SK-N-SH treated with all-trans-retinoic acid at 6 μM for 48 hours (cell line): ENCODE measurements at regions not wholly inside any gene's neighbourhood (a gene's known extent, or its start where the extent isn't known, plus 50 kb on each side); places are given as distances from the start of the nearest gene placed in this dataset.

Experiments used
- ATAC-seq: fragments of 200-7000 bp; cut with Tn5 transposase; 3 replicates; pipeline ENCODE4 v1.9.1; 2020; ENCODE audit warnings: mild to moderate bottlenecking, moderate library complexity
- ARNTL ChIP-seq: fragments of 450-650 bp; formaldehyde crosslinking; IDR thresholded peaks from 2 replicates; pipeline ENCODE4 v1.5.0; 2020; ENCODE audit warnings: low read depth, mild to moderate bottlenecking, moderate library complexity, borderline replicate concordance
- BACH2 ChIP-seq: fragments of 250-450 bp; sonication (Bioruptor Pico); IDR thresholded peaks from 2 replicates; pipeline ENCODE4 v1.9.0; 2021; ENCODE audit warnings: mild to moderate bottlenecking, borderline replicate concordance
- CREB5 ChIP-seq: fragments of 250-450 bp; sonication (Bioruptor Pico); IDR thresholded peaks from 2 replicates; pipeline ENCODE4 v1.5.1; 2020; ENCODE audit warnings: low read depth, mild to moderate bottlenecking, moderate library complexity
- CSDC2 ChIP-seq: fragments of 250-450 bp; sonication (Bioruptor Pico); IDR thresholded peaks from 2 replicates; pipeline ENCODE4 v1.5.0; 2020; ENCODE audit warnings: mild to moderate bottlenecking, moderate library complexity
- ESRRG ChIP-seq: fragments of 250-450 bp; sonication (Bioruptor Pico); IDR thresholded peaks from 2 replicates; pipeline ENCODE4 v1.6.1; 2021; ENCODE audit warnings: mild to moderate bottlenecking
- GLIS3 ChIP-seq: fragments of 250-450 bp; sonication (Bioruptor Pico); IDR thresholded peaks from 2 replicates; pipeline ENCODE4 v1.5.0; 2020; ENCODE audit warnings: mild to moderate bottlenecking, moderate library complexity
- ISL1 ChIP-seq: fragments of 250-450 bp; sonication (Bioruptor Pico); IDR thresholded peaks from 2 replicates; pipeline ENCODE4 v2.1.2; 2022; ENCODE audit warnings: mild to moderate bottlenecking, moderate library complexity
- OSR1 ChIP-seq: fragments of 250-450 bp; sonication (Bioruptor Pico); IDR thresholded peaks from 2 replicates; pipeline ENCODE4 v1.8.0; 2022; ENCODE audit warnings: moderate library complexity, mild to moderate bottlenecking, inconsistent platforms
- POU6F1 ChIP-seq: fragments of 250-450 bp; sonication (Bioruptor Pico); IDR thresholded peaks from 2 replicates; pipeline ENCODE4 v1.8.0; 2021; ENCODE audit warnings: low read depth, mild to moderate bottlenecking, moderate library complexity, borderline replicate concordance
- PPARA ChIP-seq: fragments of 250-450 bp; sonication (Bioruptor Pico); IDR thresholded peaks from 2 replicates; pipeline ENCODE4 v1.5.0; 2020; ENCODE audit warnings: mild to moderate bottlenecking, borderline replicate concordance
- RARB ChIP-seq: fragments of 250-450 bp; sonication (Bioruptor Pico); IDR thresholded peaks from 2 replicates; pipeline ENCODE4 v1.8.0; 2021; ENCODE audit warnings: mild to moderate bottlenecking, moderate library complexity
- SNAI2 ChIP-seq: fragments of 250-450 bp; sonication (Bioruptor Pico); IDR thresholded peaks from 2 replicates; pipeline ENCODE4 v1.5.0; 2020; ENCODE audit warnings: mild to moderate bottlenecking, moderate library complexity
- TCF4 ChIP-seq: fragments of 250-450 bp; sonication (Bioruptor Pico); IDR thresholded peaks from 2 replicates; pipeline ENCODE4 v1.8.0; 2021; ENCODE audit warnings: mild to moderate bottlenecking, moderate library complexity, borderline replicate concordance
- ZC3H10 ChIP-seq: fragments of 250-450 bp; sonication (Bioruptor Pico); IDR thresholded peaks from 2 replicates; pipeline ENCODE4 v1.5.1; 2021; ENCODE audit warnings: mild to moderate bottlenecking, moderate library complexity
- ZFP3 ChIP-seq: fragments of 250-450 bp; sonication (Bioruptor Pico); IDR thresholded peaks from 2 replicates; pipeline ENCODE4 v1.5.0; 2020; ENCODE audit warnings: mild to moderate bottlenecking, moderate library complexity
- ZFP30 ChIP-seq: fragments of 450-650 bp; formaldehyde crosslinking; IDR thresholded peaks from 2 replicates; pipeline ENCODE4 v1.5.0; 2022; ENCODE audit warnings: mild to moderate bottlenecking, moderate library complexity
- ZNF565 ChIP-seq: fragments of 450-650 bp; formaldehyde crosslinking; conservative IDR thresholded peaks from 2 replicates; pipeline ENCODE4 v1.5.0; 2020; ENCODE audit warnings: low read depth, mild to moderate bottlenecking, moderate library complexity
- ZNF70 ChIP-seq: fragments of 450-650 bp; formaldehyde crosslinking; IDR thresholded peaks from 2 replicates; pipeline ENCODE4 v1.5.0; 2020; ENCODE audit warnings: mild to moderate bottlenecking, moderate library complexity
- ZNF8 ChIP-seq: fragments of 450-650 bp; formaldehyde crosslinking; IDR thresholded peaks from 2 replicates; pipeline ENCODE4 v1.5.0; 2020; ENCODE audit warnings: mild to moderate bottlenecking, moderate library complexity
- TF ChIP-seq, protein P1 (sequence below): fragments of 250-450 bp; sonication (Bioruptor Pico); IDR thresholded peaks from 2 replicates; pipeline ENCODE4 v1.5.1; 2021; ENCODE audit warnings: mild to moderate bottlenecking, moderate library complexity
- TF ChIP-seq, protein P2 (sequence below): fragments of 250-450 bp; sonication (Bioruptor Pico); IDR thresholded peaks from 2 replicates; pipeline ENCODE4 v1.8.0; 2020; ENCODE audit warnings: mild to moderate bottlenecking, moderate library complexity, borderline replicate concordance
- TF ChIP-seq, protein P3 (sequence below): fragments of 250-450 bp; sonication (Bioruptor Pico); IDR thresholded peaks from 2 replicates; pipeline ENCODE4 v1.5.0; 2020; ENCODE audit warnings: mild to moderate bottlenecking, moderate library complexity

- ATAC-seq = no peak
These were observed 126.6 kb upstream of the RMDN2 start for GRCh38 chr2:37798315-37799005.

GRCh38 chr2:37800176-37800858 lies 124.8 kb upstream of the RMDN2 start:
- no peak for TF ChIP-seq ZNF70
- ATAC-seq = peak; percentile 51

More at GRCh38 chr2:37798315-37799005, 126.6 kb upstream of the RMDN2 start:
- TF ChIP-seq ISL1 (CRISPR knock-in tag) = peak; percentile 10; the same call in 1 of the 2 replicates
- TF ChIP-seq, protein P1, sequence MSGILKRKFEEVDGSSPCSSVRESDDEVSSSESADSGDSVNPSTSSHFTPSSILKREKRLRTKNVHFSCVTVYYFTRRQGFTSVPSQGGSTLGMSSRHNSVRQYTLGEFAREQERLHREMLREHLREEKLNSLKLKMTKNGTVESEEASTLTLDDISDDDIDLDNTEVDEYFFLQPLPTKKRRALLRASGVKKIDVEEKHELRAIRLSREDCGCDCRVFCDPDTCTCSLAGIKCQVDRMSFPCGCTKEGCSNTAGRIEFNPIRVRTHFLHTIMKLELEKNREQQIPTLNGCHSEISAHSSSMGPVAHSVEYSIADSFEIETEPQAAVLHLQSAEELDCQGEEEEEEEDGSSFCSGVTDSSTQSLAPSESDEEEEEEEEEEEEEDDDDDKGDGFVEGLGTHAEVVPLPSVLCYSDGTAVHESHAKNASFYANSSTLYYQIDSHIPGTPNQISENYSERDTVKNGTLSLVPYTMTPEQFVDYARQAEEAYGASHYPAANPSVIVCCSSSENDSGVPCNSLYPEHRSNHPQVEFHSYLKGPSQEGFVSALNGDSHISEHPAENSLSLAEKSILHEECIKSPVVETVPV (CRISPR knock-in tag) = no peak

DNA sequence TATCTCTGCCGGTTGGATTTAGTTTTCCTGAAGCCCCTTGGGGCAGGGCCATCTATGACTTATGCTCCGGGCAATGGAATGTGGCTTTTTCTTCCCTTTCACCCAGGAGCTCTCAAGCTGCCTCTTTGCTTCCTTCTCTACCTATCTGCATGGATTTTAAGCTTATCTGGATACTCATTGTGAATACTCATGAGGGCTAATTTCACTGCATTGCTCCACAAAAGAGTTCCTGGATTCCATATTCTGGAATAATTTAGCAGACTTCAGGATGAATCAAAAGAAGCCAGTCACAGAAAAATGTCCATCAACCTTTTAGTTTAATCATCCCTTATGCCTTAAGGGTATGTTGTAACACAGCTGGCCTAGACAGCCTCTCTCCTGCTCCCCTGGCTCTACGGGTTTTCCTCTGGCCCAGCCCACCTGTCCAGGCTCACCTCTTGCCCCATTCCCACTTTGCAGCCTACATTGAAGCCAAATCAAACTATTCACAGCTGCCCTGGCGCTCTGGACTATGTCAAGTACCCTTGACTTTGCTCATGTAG lies 122.8 kb upstream of the RMDN2 start:
- TF ChIP-seq CSDC2 (CRISPR knock-in tag) (no peak), ZNF8 (CRISPR knock-in tag) (no peak), POU6F1 (CRISPR knock-in tag) (no peak), SNAI2 (CRISPR knock-in tag) (no peak), CREB5 (CRISPR knock-in tag) (no peak), ZFP30 (CRISPR knock-in tag) (no peak), ZFP3 (CRISPR knock-in tag) (no peak), RARB (CRISPR knock-in tag) (no peak), ZNF565 (CRISPR knock-in tag) (no peak), GLIS3 (CRISPR knock-in tag) (no peak), ISL1 (CRISPR knock-in tag) (no peak), ESRRG (CRISPR knock-in tag) (no peak), OSR1 (CRISPR knock-in tag) (no peak), PPARA (CRISPR knock-in tag) (no peak), ZNF70 (no peak), ZC3H10 (CRISPR knock-in tag) (no peak)
- TF ChIP-seq, protein P2, sequence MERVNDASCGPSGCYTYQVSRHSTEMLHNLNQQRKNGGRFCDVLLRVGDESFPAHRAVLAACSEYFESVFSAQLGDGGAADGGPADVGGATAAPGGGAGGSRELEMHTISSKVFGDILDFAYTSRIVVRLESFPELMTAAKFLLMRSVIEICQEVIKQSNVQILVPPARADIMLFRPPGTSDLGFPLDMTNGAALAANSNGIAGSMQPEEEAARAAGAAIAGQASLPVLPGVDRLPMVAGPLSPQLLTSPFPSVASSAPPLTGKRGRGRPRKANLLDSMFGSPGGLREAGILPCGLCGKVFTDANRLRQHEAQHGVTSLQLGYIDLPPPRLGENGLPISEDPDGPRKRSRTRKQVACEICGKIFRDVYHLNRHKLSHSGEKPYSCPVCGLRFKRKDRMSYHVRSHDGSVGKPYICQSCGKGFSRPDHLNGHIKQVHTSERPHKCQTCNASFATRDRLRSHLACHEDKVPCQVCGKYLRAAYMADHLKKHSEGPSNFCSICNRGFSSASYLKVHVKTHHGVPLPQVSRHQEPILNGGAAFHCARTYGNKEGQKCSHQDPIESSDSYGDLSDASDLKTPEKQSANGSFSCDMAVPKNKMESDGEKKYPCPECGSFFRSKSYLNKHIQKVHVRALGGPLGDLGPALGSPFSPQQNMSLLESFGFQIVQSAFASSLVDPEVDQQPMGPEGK (CRISPR knock-in tag) = no peak
- TF ChIP-seq, all 23 proteins: peak for 0
- peak; percentile 13; the same call in 1 of the 3 replicates for ATAC-seq

- peak; percentile 71 for ATAC-seq
- TF ChIP-seq ZNF8 (CRISPR knock-in tag) = no peak
- no peak for TF ChIP-seq ARNTL
- no peak for TF ChIP-seq POU6F1 (CRISPR knock-in tag)
- TF ChIP-seq ZC3H10 (CRISPR knock-in tag) = no peak
- no peak for TF ChIP-seq GLIS3 (CRISPR knock-in tag)
- TF ChIP-seq, protein P3, sequence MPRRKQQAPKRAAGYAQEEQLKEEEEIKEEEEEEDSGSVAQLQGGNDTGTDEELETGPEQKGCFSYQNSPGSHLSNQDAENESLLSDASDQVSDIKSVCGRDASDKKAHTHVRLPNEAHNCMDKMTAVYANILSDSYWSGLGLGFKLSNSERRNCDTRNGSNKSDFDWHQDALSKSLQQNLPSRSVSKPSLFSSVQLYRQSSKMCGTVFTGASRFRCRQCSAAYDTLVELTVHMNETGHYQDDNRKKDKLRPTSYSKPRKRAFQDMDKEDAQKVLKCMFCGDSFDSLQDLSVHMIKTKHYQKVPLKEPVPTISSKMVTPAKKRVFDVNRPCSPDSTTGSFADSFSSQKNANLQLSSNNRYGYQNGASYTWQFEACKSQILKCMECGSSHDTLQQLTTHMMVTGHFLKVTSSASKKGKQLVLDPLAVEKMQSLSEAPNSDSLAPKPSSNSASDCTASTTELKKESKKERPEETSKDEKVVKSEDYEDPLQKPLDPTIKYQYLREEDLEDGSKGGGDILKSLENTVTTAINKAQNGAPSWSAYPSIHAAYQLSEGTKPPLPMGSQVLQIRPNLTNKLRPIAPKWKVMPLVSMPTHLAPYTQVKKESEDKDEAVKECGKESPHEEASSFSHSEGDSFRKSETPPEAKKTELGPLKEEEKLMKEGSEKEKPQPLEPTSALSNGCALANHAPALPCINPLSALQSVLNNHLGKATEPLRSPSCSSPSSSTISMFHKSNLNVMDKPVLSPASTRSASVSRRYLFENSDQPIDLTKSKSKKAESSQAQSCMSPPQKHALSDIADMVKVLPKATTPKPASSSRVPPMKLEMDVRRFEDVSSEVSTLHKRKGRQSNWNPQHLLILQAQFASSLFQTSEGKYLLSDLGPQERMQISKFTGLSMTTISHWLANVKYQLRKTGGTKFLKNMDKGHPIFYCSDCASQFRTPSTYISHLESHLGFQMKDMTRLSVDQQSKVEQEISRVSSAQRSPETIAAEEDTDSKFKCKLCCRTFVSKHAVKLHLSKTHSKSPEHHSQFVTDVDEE (CRISPR knock-in tag) = no peak
- TF ChIP-seq TCF4 (CRISPR knock-in tag) = no peak
- TF ChIP-seq RARB (CRISPR knock-in tag) = no peak
- TF ChIP-seq ZFP3 (CRISPR knock-in tag) = no peak
- no peak for TF ChIP-seq BACH2 (CRISPR knock-in tag)
- TF ChIP-seq ZNF70 = no peak
- TF ChIP-seq PPARA (CRISPR knock-in tag) = no peak
- TF ChIP-seq ZNF565 (CRISPR knock-in tag) = no peak
- no peak for TF ChIP-seq ZFP30 (CRISPR knock-in tag)
- TF ChIP-seq ISL1 (CRISPR knock-in tag) = no peak; the same call in 1 of the 2 replicates
These were observed 122.1 kb upstream of the RMDN2 start for GRCh38 chr2:37802899-37803379.
